NOMO-1 treated with dmso at 0.1 percent for 144 hours (cell line): ENCODE measurements at regions not wholly inside any gene's neighbourhood (a gene's known extent, or its start where the extent isn't known, plus 50 kb on each side); places are given as distances from the start of the nearest gene placed in this dataset.

Experiments used
- DNase-seq: peaks from one replicate; lab custom pipeline; 2025; ENCODE audit not compliant: unreplicated experiment; lab: John Stamatoyannopoulos, UW

DNA sequence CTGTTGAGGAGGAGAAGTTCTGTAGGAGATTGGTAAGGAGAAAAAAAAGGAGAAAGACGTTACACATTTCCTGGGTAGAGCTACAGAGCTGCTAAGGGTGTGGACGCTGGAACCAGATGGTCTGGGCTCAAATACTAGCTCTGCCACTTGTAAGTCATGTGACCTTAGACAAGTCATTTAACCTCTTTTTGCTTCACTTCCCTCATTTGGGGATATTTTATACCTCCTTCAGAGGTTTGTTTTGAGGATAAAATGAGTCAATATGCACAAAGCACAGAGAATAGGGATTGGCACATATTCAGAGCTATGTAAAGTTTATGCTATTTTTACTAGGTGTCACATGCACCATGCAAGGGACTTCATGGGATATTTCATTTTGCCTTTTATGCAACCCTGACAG is 708.8 kb downstream of the DHX35 start:
- DNase-seq, result no peak

DNA sequence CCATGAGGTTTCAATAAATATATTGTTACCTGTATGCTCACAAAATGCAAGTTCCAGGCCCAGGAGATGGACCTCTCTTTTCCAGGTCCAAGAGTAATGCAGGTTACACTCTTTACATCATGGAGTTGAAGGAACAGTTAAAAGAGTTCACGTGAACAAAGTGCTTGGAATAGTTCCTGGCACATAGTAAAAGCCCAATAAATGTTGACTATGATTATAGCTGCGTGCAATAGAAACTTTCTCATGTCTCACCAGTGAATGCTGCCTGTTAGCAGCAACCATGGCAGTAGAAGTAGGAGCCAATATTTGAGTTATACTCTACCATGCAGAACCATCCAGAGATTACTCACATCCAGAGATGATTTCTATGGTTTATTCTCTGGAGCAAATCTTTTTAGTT is 707.5 kb downstream of the DHX35 start:
- no peak for DNase-seq

GRCh38 chr20:39668038-39668437 is 705.9 kb downstream of the DHX35 start:
- DNase-seq, result no peak

DNA sequence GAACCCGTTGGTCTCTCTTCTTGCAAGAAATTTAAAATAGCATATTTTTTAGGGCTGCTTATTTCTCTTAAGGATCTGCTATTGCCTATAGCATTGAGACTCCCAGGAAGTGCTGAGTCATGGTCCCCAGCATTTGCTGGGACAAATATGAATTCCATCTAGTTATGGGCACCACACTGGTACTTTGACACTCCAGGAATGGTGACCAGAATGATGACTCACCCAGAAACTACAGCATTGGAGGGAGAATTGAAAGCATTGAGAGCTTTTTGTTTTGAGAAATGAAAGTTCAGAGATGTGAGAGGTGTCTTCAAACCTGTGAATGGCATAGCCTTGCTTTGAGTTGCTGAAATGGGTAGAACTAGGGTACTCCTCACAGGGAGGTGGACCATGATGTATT is 699.7 kb downstream of the DHX35 start:
- no peak for DNase-seq

DNA sequence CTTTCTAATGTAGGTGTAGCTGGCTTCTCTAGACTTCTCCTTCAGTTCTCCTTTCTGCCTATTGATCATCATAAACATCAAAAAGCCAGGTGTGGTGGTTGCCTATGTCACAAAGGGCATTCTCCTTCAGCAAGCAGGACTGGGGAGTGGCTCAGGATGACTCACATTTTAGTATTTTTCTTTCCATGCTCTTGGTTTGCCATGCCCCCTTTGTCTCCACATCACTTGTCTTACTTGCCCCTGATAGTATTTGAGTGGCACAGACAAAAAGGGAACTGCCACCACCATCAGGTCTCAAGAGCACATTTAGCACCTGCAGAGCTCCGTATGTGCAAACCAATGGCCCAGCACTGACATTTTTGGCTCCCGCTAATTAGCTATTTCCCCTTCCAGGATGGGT is 698.8 kb downstream of the DHX35 start:
- DNase-seq, result no peak

DNA sequence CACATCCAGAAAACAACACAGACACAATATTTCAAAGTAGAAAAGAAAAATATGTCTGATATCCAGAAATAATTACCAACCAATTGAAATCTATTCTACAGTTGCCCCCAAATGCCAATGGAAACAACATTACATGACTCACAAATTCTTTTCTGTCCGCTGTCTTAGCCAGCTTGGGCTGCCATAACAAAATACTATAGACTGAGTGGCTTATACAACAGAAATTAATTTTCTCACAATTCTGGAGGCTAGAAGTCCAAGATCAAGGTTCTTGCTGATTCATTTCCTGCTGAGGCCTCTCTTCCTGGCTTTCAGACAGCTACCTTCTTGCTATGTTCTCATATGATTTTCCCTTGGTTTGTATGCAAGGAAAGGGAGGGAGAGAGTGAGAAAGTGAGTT is 698.1 kb downstream of the DHX35 start:
- no peak for DNase-seq

GRCh38 chr20:39658662-39659409 is 696.7 kb downstream of the DHX35 start:
- no peak for DNase-seq

DNA sequence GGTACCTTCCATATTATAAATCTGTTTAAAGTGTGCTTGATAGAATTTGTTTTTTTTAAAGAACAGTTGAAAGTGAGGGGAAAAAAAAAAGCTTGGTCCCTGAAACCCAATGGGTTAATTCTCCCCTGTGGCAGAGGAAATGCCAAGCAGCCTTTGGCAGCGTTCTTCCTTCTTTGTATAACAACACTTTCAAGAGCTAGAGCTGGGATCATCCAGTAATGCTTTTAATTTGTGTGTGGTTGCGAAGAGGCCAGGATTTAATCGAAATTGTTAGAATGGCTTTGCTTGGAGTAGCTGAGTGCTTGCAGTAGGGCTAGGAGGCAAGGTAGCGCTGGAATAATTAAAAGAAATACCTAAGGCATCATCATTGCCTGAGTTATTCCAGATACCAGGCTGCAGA is 692.0 kb downstream of the DHX35 start:
- DNase-seq, result no peak

GRCh38 chr20:39651645-39652325 is 689.6 kb downstream of the DHX35 start:
- no peak for DNase-seq

- DNase-seq, result no peak
Measured at GRCh38 chr20:39646874-39647413, 684.8 kb downstream of the DHX35 start.

DNA sequence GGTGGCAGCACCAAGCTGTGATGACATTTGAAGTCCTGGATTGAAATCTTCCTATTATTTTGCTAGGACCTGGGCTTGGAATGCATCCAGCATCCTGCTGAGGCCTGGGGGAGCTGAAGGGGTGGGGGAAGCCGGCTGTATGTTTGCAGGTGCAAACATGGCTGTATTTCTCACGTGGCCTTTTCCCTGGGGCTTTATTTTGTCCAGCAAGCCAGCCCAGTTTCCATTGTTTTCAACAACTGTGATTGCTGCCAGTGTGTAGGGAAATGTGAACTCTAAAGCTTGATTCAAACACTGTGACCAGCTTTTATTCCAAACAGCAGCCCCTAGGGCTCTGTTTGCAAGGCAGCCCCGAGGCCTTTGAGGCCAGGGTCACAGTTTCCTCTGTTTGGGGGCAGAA is 683.0 kb downstream of the DHX35 start:
- DNase-seq, result no peak

DNA sequence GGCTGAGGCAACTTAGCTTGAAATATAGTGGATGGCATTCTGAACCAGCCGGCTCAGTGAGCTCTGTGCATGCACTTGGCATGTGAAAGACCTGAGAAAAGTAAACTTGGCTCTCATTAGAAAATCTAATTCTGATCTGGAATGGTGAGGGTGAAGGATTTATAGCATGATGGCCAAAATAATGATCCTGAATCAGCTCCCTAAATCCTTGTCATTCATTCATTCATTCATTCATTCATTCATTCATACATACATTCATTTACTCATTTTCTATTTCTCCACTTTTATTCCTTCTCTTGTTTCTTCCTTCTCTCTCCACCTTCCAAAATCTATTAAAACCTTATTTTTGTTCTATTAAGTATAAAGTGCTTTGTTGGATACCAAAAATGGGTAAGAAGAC is 681.1 kb downstream of the DHX35 start:
- no peak for DNase-seq

DNA sequence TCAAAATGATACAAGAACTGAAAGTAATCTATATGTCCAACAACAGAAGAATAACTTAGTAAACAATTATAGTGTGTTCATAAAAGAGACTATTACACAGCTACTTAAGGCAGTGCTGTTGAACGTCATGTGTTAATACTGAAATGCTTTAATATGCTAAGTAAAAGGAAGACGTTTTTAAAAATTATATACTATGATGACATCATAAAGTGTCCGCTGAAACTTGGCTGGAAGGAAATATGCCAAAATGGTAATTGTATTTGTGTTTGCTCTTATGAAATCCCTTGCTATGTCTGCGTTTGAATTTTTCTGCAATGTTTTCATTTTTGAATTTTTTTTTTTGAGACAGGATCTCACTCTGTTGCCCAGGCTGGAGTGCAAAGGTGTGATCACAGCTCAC is 679.3 kb downstream of the DHX35 start:
- DNase-seq, result no peak

GRCh38 chr20:39640147-39640546 is 678.0 kb downstream of the DHX35 start:
- no peak for DNase-seq

DNA sequence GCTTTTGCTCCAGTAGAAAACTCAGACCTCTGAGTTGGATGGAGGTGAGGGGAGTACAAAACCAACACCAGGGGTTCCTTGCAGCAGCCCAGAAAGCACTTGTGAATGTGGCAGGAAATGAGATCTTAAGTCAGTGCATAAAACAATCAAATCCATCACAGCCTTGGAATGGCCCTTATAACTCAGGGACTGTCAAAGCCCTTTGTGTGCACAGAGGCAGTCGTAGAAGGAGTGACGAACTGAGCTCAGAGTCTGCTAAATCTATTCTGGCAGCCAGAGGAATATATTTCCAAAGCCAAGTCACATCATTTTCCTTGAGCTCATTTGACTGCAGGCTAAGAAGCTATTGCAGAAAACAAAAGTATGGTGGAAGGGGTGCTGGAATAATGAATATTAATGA is 676.6 kb downstream of the DHX35 start:
- DNase-seq, result no peak

DNA sequence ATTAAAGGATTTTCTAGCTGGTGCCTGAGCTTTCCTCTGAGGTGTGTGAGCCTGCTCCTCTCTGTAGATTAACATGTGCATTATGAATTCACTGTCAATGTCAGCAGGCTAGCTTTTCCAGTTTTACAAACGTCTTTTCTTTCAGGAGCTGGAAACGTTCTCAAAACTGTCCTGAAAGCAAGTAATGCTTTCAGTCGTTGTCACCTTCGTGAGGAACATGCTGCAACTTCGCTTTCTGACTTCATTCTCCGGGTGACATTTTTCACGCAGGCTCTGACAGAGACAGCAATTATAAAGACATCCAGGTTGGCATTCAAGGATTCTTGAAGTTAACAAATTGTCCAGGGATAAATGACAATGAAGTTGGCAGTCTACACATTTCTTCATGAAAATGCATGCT is 671.5 kb downstream of the DHX35 start:
- DNase-seq, result no peak

- DNase-seq, result no peak
Measured at GRCh38 chr20:39632757-39633156, 670.6 kb downstream of the DHX35 start.

DNA sequence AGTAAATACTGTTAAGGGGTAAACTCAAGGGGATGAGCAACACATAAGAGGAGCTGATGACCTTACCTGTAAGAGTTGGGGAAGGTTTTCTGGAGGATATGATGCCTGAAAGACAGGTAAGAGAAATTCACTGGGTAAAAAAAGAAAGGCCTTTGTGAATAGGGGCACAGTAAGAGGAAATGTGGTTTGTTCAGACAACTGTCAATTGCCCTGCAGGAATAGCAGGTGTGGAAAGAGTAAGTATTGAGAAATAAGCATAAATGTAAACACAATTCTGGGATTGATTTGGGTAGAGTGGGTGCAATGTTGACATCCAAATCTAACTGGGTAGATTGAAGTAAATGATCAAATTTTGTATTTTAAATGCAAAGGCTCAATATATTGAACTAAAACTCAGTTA is 670.0 kb downstream of the DHX35 start:
- no peak for DNase-seq

- no peak for DNase-seq
Measured at GRCh38 chr20:39631557-39631956, 669.4 kb downstream of the DHX35 start.

- DNase-seq, result no peak
Measured at GRCh38 chr20:39630215-39630908, 668.2 kb downstream of the DHX35 start.

- no peak for DNase-seq
Measured at GRCh38 chr20:39627765-39628164, 665.6 kb downstream of the DHX35 start.

GRCh38 chr20:39624316-39624715 is 662.2 kb downstream of the DHX35 start:
- DNase-seq, result no peak
